SH-SY5Y (cell line): ENCODE measurements at regions not wholly inside any gene's neighbourhood (a gene's known extent, or its start where the extent isn't known, plus 50 kb on each side); places are given as distances from the start of the nearest gene placed in this dataset.

Experiments
- GATA2 ChIP-seq: IDR thresholded peaks from 2 replicates; pipeline ENCODE4 v1.6.1; 2011; ENCODE audit warnings: mild to moderate bottlenecking, low read depth, low read length
- GATA3 ChIP-seq: IDR thresholded peaks from 2 replicates; pipeline ENCODE4 v1.6.1; 2011; ENCODE audit warnings: low read depth, mild to moderate bottlenecking, low read length, moderate library complexity

DNA sequence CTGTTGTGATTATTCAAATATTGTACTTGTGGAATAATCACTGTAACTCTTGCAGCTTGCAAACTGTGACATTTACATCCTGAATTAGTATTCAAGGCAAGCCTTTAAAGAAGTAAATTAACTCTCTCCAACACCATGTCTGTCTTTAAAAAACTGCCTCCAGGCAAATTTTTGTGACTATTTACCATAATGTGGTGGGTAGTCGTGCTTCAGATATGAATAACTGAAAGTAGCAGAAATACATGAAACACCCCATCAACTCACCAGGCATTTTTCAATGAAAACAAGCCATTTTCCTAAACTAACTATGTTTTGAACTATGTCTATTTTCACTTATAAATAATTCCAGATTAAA lies 217.4 kb upstream of the PSMD7 start:
- TF ChIP-seq GATA2 (no peak), GATA3 (no peak)
